Endothelial cell of umbilical vein (primary cell): ENCODE measurements at regions not wholly inside any gene's neighbourhood (a gene's known extent, or its start where the extent isn't known, plus 50 kb on each side); places are given as distances from the start of the nearest gene placed in this dataset.

ENCODE experiments used
- BruUV-seq: library from RNA; stranded (reverse); fragments of 400-500 nt; replicated peaks from 2 replicates; lab custom pipeline; 2021; lab: Mats Ljungman, UMichigan
- CTCF ChIA-PET: fragments of 300-600, 350-600 bp; sonication (Branson Sonifier 250); formaldehyde crosslinking; loops from one replicate; lab custom pipeline; 2021; ENCODE audit warnings: antibody characterized with exemption, inconsistent platforms; lab: Charles Lee
- POLR2A ChIA-PET: fragments of 300-600, 350-600 bp; sonication (Branson Sonifier 250); formaldehyde crosslinking; loops from one replicate; lab custom pipeline; 2021; ENCODE audit warnings: antibody characterized with exemption, inconsistent platforms; lab: Charles Lee
- DNase-seq: peaks from one replicate; pipeline ENCODE4 v3.0.0-alpha.2; 2011; ENCODE audit warnings: low read depth, low spot score
- FAIRE-seq: peaks from 2 replicates; lab custom pipeline; 2011; peaks lifted over from hg19 to GRCh38; lab: Jason Lieb, UNC
- H2AFZ ChIP-seq: 2 replicates; pipeline ENCODE4 v1.6.0; 2012; ENCODE audit warnings: low read depth, low read length, control low read depth, inconsistent platforms
- H3K27ac ChIP-seq: 2 replicates; pipeline ENCODE4 v1.5.1; 2011; ENCODE audit warnings: low read depth, mild to moderate bottlenecking, control low read depth, low read length, moderate library complexity; ENCODE audit not compliant: insufficient read depth
- H3K27me3 ChIP-seq, 2 experiments: 2 replicates each; pipeline versions ENCODE4 v1.6.0 to v1.6.1; 2011; ENCODE audit warnings: low read length in 2 of 2, mixed read lengths in 1 of 2; ENCODE audit not compliant: control insufficient read depth in 2 of 2, insufficient read depth in 2 of 2
- H3K36me3 ChIP-seq, 2 experiments: 2 replicates in 1 of 2; 3 replicates in 1 of 2; pipeline ENCODE4 v1.5.1; 2011; ENCODE audit warnings: low read length in 2 of 2, mild to moderate bottlenecking in 1 of 2, moderate library complexity in 1 of 2; ENCODE audit not compliant: control insufficient read depth in 2 of 2, insufficient read depth in 2 of 2; ENCODE audit errors: extremely low read depth in 1 of 2
- H3K4me1 ChIP-seq: 3 replicates; pipeline ENCODE4 v1.5.1; 2011; ENCODE audit warnings: mild to moderate bottlenecking, low read length; ENCODE audit not compliant: control insufficient read depth, insufficient read depth; ENCODE audit errors: extremely low read depth
- H3K4me2 ChIP-seq: 2 replicates; pipeline ENCODE4 v1.6.1; 2011; ENCODE audit warnings: low read length, control low read depth, mixed read lengths; ENCODE audit not compliant: insufficient read depth
- H3K4me3 ChIP-seq, 3 experiments: fragments of 200-600 bp in 1 of 3; sonication (generic), shearing (Covaris generic) in 1 of 3; replicated peaks in 1 of 3; 2 replicates each; pipeline ENCODE4 v1.5.1; 2011 to 2016; ENCODE audit warnings: control low read depth in 3 of 3, low read length in 3 of 3, mild to moderate bottlenecking in 2 of 3, inconsistent platforms in 1 of 3, low read depth in 1 of 3, moderate library complexity in 1 of 3; ENCODE audit not compliant: insufficient read depth in 1 of 3
- H3K79me2 ChIP-seq: 2 replicates; pipeline ENCODE4 v1.6.0; 2012; ENCODE audit warnings: low read length, inconsistent platforms; ENCODE audit not compliant: control insufficient read depth, insufficient read depth
- H3K9ac ChIP-seq: replicated peaks from 2 replicates; pipeline ENCODE3; 2011; ENCODE audit warnings: low read length, control low read depth; ENCODE audit not compliant: insufficient read depth; ENCODE audit errors: extremely low read depth
- H3K9me1 ChIP-seq: replicated peaks from 3 replicates; pipeline ENCODE4 v1.6.0; 2011; ENCODE audit warnings: mild to moderate bottlenecking, low read length; ENCODE audit not compliant: control insufficient read depth, insufficient read depth; ENCODE audit errors: extremely low read depth
- H3K9me3 ChIP-seq: replicated peaks from 2 replicates; pipeline ENCODE4 v1.5.1; 2012; ENCODE audit warnings: low read length, inconsistent platforms; ENCODE audit not compliant: control insufficient read depth, insufficient read depth
- H4K20me1 ChIP-seq: replicated peaks from 2 replicates; pipeline ENCODE3; 2011; ENCODE audit warnings: mild to moderate bottlenecking, low read length; ENCODE audit not compliant: control insufficient read depth, insufficient read depth; ENCODE audit errors: extremely low read depth
- EZH2 ChIP-seq: IDR thresholded peaks from 2 replicates; pipeline ENCODE4 v1.6.1; 2012; ENCODE audit warnings: borderline replicate concordance, low read depth, mild to moderate bottlenecking, moderate library complexity, low read length, inconsistent platforms; ENCODE audit not compliant: severe bottlenecking
- FOS ChIP-seq: IDR thresholded peaks from 2 replicates; pipeline ENCODE4 v1.6.1; 2011; ENCODE audit warnings: mild to moderate bottlenecking, low read length, moderate library complexity, borderline replicate concordance; ENCODE audit not compliant: insufficient read depth
- GATA2 ChIP-seq: IDR thresholded peaks from 2 replicates; pipeline ENCODE4 v1.7.0; 2011; ENCODE audit warnings: low read depth, mild to moderate bottlenecking, moderate library complexity, mixed read lengths, low read length; ENCODE audit not compliant: insufficient read length, insufficient read depth
- JUN ChIP-seq: IDR thresholded peaks from 2 replicates; pipeline ENCODE4 v1.6.1; 2011; ENCODE audit warnings: borderline replicate concordance, low read depth; ENCODE audit not compliant: insufficient read length, insufficient read depth
- MAX ChIP-seq: IDR thresholded peaks from 2 replicates; pipeline ENCODE4 v1.6.1; 2011; ENCODE audit not compliant: insufficient read depth, insufficient read length
- MYC ChIP-seq: IDR thresholded peaks from one replicate; pipeline ENCODE4 v1.6.1; 2011; ENCODE audit warnings: mild to moderate bottlenecking, low read depth, low read length
- POLR2A ChIP-seq: IDR thresholded peaks from 2 replicates; pipeline ENCODE4 v1.6.1; 2012; ENCODE audit warnings: low read depth, mild to moderate bottlenecking, control low read depth, low read length
- POLR2AphosphoS5 ChIP-seq: IDR thresholded peaks from 2 replicates; pipeline ENCODE4 v1.6.1; 2012; ENCODE audit warnings: low read depth, mild to moderate bottlenecking, control low read depth, low read length, moderate library complexity; ENCODE audit not compliant: insufficient read depth
- dilution Hi-C: fragments of 300-500 bp; cut with MboI; formaldehyde crosslinking; loops from one replicate; pipeline ENCODE4 v1.15.0; 2019; ENCODE audit warnings: low sequenced_read_pairs; ENCODE audit not compliant: extremely low pct_ligation_motif_present
- intact Hi-C: fragments of 100-400 bp; cut with micrococcal nuclease; formaldehyde crosslinking; loops from one replicate; pipeline ENCODE4 v1.10.0; 2022
- TF ChIP-seq, protein P1 (sequence below), 2 donors: IDR thresholded peaks; 1 replicate in 1 of 2; 2 replicates in 1 of 2; pipeline ENCODE4 v1.5.1; 2011; ENCODE audit warnings: low read length in 2 of 2, mild to moderate bottlenecking in 2 of 2, moderate library complexity in 2 of 2, control low read depth in 1 of 2, inconsistent platforms in 1 of 2, low read depth in 1 of 2; ENCODE audit not compliant: insufficient read depth in 1 of 2; ENCODE audit errors: extremely low read depth in 1 of 2

DNA sequence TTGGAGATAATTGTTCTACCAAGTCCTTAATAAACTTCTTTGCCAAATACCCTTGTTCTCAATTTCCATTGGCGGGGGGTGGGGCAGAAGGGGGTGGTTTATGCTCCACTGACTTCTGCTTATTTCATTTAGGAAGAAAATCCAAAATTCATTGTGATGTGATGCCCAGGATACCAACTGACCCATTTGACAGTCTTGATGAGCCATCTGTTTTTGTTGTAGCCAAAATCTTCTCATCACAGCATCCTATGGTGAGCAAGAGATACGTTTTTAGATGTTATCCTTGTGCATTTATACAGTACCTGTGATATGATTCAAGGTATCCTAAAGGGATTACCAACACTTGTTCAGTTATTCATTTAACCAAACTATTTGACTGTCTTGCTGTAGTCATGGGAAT, 108.5 kb upstream of the BMP5 start:
- Histone ChIP-seq H3K4me1 (no peaks in the 10 kb centered on the region), H3K36me3 (no peaks in the 10 kb centered on the region), H3K79me2 (no peaks in the 10 kb centered on the region), H3K27ac (no peak overlapping the region), H3K9ac (no peak overlapping the region), H3K4me2 (no peak overlapping the region), H2AFZ (no peak overlapping the region), H3K9me1 (peaks cover 2% of the 10 kb centered on the region), H4K20me1 (no peaks in the 10 kb centered on the region), H3K4me3 (no peak overlapping the region), H3K27me3 (no peaks in the 10 kb centered on the region), H3K9me3 (no peaks in the 10 kb centered on the region)
- no peak for TF ChIP-seq FOS
- TF ChIP-seq JUN: no peak
- no peak for TF ChIP-seq MYC
- TF ChIP-seq MAX: no peak
- no peak for TF ChIP-seq POLR2A
- no peak for TF ChIP-seq GATA2
- TF ChIP-seq, protein P1, sequence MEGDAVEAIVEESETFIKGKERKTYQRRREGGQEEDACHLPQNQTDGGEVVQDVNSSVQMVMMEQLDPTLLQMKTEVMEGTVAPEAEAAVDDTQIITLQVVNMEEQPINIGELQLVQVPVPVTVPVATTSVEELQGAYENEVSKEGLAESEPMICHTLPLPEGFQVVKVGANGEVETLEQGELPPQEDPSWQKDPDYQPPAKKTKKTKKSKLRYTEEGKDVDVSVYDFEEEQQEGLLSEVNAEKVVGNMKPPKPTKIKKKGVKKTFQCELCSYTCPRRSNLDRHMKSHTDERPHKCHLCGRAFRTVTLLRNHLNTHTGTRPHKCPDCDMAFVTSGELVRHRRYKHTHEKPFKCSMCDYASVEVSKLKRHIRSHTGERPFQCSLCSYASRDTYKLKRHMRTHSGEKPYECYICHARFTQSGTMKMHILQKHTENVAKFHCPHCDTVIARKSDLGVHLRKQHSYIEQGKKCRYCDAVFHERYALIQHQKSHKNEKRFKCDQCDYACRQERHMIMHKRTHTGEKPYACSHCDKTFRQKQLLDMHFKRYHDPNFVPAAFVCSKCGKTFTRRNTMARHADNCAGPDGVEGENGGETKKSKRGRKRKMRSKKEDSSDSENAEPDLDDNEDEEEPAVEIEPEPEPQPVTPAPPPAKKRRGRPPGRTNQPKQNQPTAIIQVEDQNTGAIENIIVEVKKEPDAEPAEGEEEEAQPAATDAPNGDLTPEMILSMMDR (IDR thresholded peaks at IDR 0.05; ENCODE audit: extremely low read depth in 1 of 2, insufficient read depth in 1 of 2, low read depth in 1 of 2, low read length in 2 of 2): no peak
- TF ChIP-seq POLR2AphosphoS5: no peak
- no peak for TF ChIP-seq EZH2
- DNase-seq (no peak), FAIRE-seq (no peak)
- ChIA-PET POLR2A (no interaction called here), CTCF (interaction anchor here (4.1 kb wide), 1 partner anchor 308 kb away, joined by 97 read pairs; no protein-coding TSS in a partner anchor)
- BruUV-seq: no TSS peak
- intact Hi-C loops (loop anchor here (10.0 kb wide), 1 partner anchor 611 kb away; no protein-coding TSS in a partner anchor), dilution Hi-C loops (no loop called here)
